ENCODE measurements at regions not wholly inside any gene's neighbourhood (a gene's known extent, or its start where the extent isn't known, plus 50 kb on each side); places are given as distances from the start of the nearest gene placed in this dataset.

GRCh38 chr5:68420476-68421344, 205.2 kb downstream of the PIK3R1 start:
- peaks cover 11% of the 10 kb centered on the region for H3K27me3 Mint-ChIP-seq
- no peaks in the 10 kb centered on the region for H3K9me3 Mint-ChIP-seq
- peaks cover 39% of the 10 kb centered on the region for H3K4me1 Mint-ChIP-seq
- H3K27ac Mint-ChIP-seq = no peak overlapping the region
- intact Hi-C loops (cut with micrococcal nuclease) = loop anchor here (10.0 kb wide), 1 partner anchor 1216 kb away; no protein-coding TSS in a partner anchor
- H3K4me3 Mint-ChIP-seq = no peak overlapping the region
- H3K36me3 Mint-ChIP-seq (ENCODE audit: low read depth) = no peaks in the 10 kb centered on the region
- no peak for DNase-seq

GRCh38 chr5:68421485-68422220, 206.1 kb downstream of the PIK3R1 start:
- intact Hi-C loops (cut with micrococcal nuclease) = loop anchor here (2.0 to 10.0 kb wide), 2 partner anchors 77 to 1217 kb away; no protein-coding TSS in a partner anchor
- Mint-ChIP-seq H3K27me3 (peaks cover 12% of the 10 kb centered on the region), H3K36me3 (ENCODE audit: low read depth) (no peaks in the 10 kb centered on the region), H3K27ac (no peak overlapping the region), H3K4me3 (no peak overlapping the region), H3K9me3 (no peaks in the 10 kb centered on the region), H3K4me1 (peaks cover 42% of the 10 kb centered on the region)
- no peak for DNase-seq

DNA sequence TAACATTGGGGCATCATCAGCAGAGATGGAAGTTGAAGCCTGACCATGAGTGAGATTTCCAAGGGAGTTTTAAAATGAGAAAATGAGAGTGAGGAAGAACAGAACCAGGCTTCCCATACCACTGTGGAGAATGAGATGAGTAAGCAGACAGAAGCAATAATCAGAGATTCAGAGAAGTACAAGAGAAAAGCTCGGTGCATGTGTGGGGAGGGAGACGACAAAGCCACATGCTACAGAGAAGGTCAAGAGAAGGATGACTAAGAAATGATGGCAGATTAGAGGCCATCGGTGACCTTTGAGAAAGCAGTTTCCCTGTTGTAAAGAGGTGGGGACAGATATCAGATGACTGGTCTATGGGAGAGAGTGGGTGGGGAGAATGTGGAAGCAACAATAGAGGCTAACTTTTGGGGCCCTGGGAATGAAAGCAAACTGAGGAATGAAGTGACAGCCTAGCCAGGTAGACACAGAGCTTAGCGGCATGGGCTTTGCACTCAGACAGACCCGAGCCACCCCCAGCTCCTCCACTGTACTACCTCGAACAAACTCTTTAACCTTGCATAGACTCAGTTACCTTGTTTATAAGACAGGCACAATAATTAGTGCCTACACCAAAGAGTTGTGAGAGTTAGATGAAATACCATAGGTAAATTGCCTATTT, 207.7 kb downstream of the PIK3R1 start:
- Mint-ChIP-seq H3K4me1 (peaks cover 44% of the 10 kb centered on the region), H3K27me3 (peaks cover 9% of the 10 kb centered on the region), H3K4me3 (peak overlapping the region; percentile 9), H3K36me3 (ENCODE audit: low read depth) (no peaks in the 10 kb centered on the region), H3K27ac (peak overlapping the region; percentile 72), H3K9me3 (no peaks in the 10 kb centered on the region)
- intact Hi-C loops (cut with micrococcal nuclease) = loop anchor here (1.0 to 10.0 kb wide), 5 partner anchors 41 to 1218 kb away; no protein-coding TSS in a partner anchor
- no peak for DNase-seq

DNA sequence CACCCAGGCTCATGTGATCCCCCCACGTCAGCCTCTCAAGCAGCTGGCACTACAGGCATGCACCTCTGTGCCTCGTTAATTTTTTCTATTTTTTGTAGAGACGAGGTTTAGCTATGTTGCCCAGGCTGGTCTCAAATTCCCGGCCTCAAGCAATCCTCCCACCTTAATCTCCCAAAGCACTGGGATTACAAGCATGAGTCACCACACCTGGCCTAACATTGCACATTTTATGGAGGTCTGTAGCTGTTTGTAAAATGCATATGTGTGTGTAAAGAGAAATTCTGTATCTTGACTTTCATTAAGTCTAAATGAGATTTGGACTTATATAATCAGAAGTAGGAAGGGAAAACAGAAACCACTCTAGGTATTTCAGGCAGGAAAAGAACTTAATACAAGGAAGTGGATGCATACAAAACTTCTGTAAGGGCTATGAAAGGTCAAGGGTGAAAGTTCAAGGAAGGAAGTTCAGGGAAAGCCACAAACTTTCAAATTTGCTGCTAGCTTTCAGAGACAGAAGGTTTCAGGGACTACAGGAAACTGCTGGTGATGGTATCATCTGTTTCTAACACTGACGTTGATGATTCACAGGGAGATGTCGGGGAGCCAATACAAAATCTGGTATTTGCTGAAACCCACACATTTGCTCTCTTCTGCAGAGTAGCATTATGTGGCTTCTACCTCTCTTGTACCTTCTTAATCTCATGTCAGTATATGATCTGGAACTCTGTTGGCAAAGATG, 209.4 kb downstream of the PIK3R1 start:
- Mint-ChIP-seq H3K4me3 (peak overlapping the region; percentile 27), H3K9me3 (no peaks in the 10 kb centered on the region), H3K27me3 (peaks cover 15% of the 10 kb centered on the region), H3K27ac (peak overlapping the region; percentile 73), H3K36me3 (ENCODE audit: low read depth) (no peaks in the 10 kb centered on the region), H3K4me1 (peaks cover 46% of the 10 kb centered on the region)
- peak; percentile 82 for DNase-seq
- intact Hi-C loops (cut with micrococcal nuclease) = loop anchor here (1.0 to 10.0 kb wide), 5 partner anchors 9 to 1220 kb away; no protein-coding TSS in a partner anchor

GRCh38 chr5:68426586-68426985, 211.0 kb downstream of the PIK3R1 start:
- H3K4me1 Mint-ChIP-seq = peaks cover 53% of the 10 kb centered on the region
- H3K9me3 Mint-ChIP-seq = no peaks in the 10 kb centered on the region
- no peak for DNase-seq
- peaks cover 17% of the 10 kb centered on the region for H3K27me3 Mint-ChIP-seq
- H3K36me3 Mint-ChIP-seq (ENCODE audit: low read depth) = no peaks in the 10 kb centered on the region
- intact Hi-C loops (cut with micrococcal nuclease) = loop anchor here (10.0 kb wide), 1 partner anchor 1222 kb away; no protein-coding TSS in a partner anchor
- no peak overlapping the region for H3K27ac Mint-ChIP-seq
- H3K4me3 Mint-ChIP-seq = no peak overlapping the region

DNA sequence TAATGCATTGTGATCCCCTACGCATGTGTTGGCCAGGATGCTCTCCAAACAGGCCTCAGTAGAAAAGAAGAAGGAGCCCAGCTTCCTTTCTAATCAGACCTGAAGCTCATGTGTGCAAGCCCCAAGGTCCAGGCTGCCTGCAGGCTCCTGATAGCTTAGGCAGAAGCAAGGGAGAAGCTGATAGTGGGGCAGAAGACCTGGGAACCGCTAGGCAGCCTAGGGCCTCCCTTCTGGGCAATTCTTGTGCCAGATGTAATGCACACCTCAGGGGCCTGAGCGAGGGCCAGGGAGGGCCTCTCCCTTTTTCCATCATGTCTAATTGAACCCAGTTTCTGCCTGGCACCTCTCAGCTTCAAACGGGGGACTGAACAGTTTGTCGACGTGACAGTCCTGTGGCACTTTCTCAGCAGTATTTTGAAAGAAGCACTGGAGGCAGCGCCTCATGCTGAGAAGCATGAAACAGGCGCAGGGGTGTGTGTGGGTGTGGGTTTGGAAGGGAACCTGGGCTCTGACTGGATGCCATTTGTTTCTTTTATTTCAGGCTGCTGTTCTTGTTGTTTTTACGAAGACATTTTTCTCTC, 212.8 kb downstream of the PIK3R1 start:
- no peak overlapping the region for H3K27ac Mint-ChIP-seq
- no peaks in the 10 kb centered on the region for H3K36me3 Mint-ChIP-seq (ENCODE audit: low read depth)
- intact Hi-C loops (cut with micrococcal nuclease) = loop anchor here (10.0 kb wide), 1 partner anchor 1224 kb away; no protein-coding TSS in a partner anchor
- H3K4me3 Mint-ChIP-seq = no peak overlapping the region
- peaks cover 27% of the 10 kb centered on the region for H3K27me3 Mint-ChIP-seq
- no peaks in the 10 kb centered on the region for H3K9me3 Mint-ChIP-seq
- DNase-seq = no peak
- H3K4me1 Mint-ChIP-seq = peaks cover 57% of the 10 kb centered on the region

GRCh38 chr5:68429510-68429909, 214.0 kb downstream of the PIK3R1 start:
- H3K36me3 Mint-ChIP-seq (ENCODE audit: low read depth) = peaks cover 3% of the 10 kb centered on the region
- intact Hi-C loops (cut with micrococcal nuclease) = loop anchor here (10.0 kb wide), 1 partner anchor 1225 kb away; no protein-coding TSS in a partner anchor
- H3K4me3 Mint-ChIP-seq = no peak overlapping the region
- H3K4me1 Mint-ChIP-seq = peaks cover 60% of the 10 kb centered on the region
- DNase-seq = no peak
- no peaks in the 10 kb centered on the region for H3K9me3 Mint-ChIP-seq
- H3K27ac Mint-ChIP-seq = peak overlapping the region; percentile 29
- H3K27me3 Mint-ChIP-seq = peaks cover 29% of the 10 kb centered on the region

DNA sequence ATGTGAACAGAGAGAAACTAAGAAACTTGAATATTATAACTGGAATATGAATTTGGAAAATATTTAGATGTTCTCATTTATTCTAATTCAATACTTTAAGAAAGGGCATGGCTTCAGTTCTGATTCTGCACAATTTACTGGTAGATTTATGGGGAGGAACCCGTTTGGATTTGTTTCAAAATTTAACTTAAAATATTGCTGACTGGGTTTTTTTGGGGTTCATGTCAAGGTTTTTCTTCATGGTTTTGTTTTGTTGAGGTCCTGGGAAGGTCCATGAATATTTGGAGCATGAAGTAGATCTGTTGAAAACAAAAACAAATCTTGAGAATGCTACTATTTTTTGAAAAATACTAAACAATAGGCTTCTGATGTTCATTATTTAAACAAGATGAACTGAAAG, 214.7 kb downstream of the PIK3R1 start:
- peaks cover 61% of the 10 kb centered on the region for H3K4me1 Mint-ChIP-seq
- no peak overlapping the region for H3K27ac Mint-ChIP-seq
- no peak overlapping the region for H3K4me3 Mint-ChIP-seq
- DNase-seq = no peak
- H3K36me3 Mint-ChIP-seq (ENCODE audit: low read depth) = peaks cover 3% of the 10 kb centered on the region
- H3K27me3 Mint-ChIP-seq = peaks cover 29% of the 10 kb centered on the region
- intact Hi-C loops (cut with micrococcal nuclease) = loop anchor here (5.0 kb wide), 1 partner anchor 462 kb away; no protein-coding TSS in a partner anchor
- H3K9me3 Mint-ChIP-seq = no peaks in the 10 kb centered on the region

DNA sequence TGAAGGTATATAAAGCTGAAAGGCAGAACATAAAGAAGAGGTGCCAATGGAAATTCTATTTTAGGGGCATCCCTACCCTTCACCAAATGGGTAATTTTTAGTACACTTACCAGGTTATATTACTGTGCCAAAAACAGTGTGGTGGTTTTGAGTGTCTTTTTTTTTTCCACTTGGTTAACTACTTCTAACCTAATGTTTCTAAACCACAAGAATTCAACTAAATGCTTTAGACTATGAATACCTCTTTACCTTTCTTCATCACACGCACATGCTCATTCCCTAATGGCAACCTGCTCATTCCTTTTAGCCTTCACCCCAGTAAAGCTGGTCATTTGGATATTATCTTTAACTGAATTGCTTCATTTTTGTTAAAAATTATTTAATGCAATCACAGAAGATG, 215.6 kb downstream of the PIK3R1 start:
- no peak overlapping the region for H3K4me3 Mint-ChIP-seq
- intact Hi-C loops (cut with micrococcal nuclease) = loop anchor here (5.0 kb wide), 1 partner anchor 461 kb away; no protein-coding TSS in a partner anchor
- H3K36me3 Mint-ChIP-seq (ENCODE audit: low read depth) = peaks cover 3% of the 10 kb centered on the region
- H3K27me3 Mint-ChIP-seq = peaks cover 29% of the 10 kb centered on the region
- no peak for DNase-seq
- no peak overlapping the region for H3K27ac Mint-ChIP-seq
- H3K4me1 Mint-ChIP-seq = peaks cover 59% of the 10 kb centered on the region
- H3K9me3 Mint-ChIP-seq = no peaks in the 10 kb centered on the region

DNA sequence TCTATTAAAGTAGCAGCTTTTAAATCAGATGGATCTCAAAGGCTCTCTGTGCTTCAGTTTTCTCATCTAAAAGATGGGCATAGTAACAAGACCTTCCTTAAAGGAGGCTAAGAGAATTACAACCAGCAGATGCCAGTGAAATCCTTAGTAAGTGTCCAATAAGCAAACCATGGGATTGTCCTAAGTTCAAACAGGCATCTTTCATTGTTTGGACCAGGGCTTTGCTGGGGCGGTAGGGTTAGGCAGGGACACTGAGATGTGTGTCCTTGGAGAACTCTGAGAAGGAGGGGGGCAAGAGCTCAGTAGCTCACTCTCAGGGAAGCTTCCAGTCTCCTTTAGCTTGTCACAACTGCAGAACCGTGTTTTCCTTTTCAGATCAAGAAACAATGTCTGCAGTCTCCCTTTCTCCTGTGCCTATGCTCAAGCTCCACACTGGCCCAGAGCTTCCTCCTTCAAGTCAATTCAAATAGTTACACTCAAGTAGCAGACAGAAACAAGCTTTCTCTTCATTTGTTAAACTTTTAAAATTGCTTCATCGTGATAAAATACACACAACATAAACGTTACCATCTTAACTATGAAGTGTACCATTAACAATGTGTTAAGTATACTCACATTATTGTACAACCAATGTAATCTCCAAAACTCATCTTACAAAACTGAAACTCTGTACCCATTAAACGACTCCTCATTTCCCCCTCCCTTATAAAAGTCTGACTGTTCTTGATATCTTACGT, 216.2 kb downstream of the PIK3R1 start:
- Mint-ChIP-seq H3K9me3 (no peaks in the 10 kb centered on the region), H3K4me3 (no peak overlapping the region), H3K27me3 (peaks cover 27% of the 10 kb centered on the region), H3K4me1 (peaks cover 54% of the 10 kb centered on the region), H3K36me3 (ENCODE audit: low read depth) (peaks cover 3% of the 10 kb centered on the region), H3K27ac (no peak overlapping the region)
- no peak for DNase-seq
- intact Hi-C loops (cut with micrococcal nuclease) = loop anchor here (5.0 kb wide), 1 partner anchor 461 kb away; no protein-coding TSS in a partner anchor

GRCh38 chr5:68432682-68433081, 217.1 kb downstream of the PIK3R1 start:
- intact Hi-C loops (cut with micrococcal nuclease) = loop anchor here (5.0 kb wide), 1 partner anchor 460 kb away; no protein-coding TSS in a partner anchor
- Mint-ChIP-seq H3K27me3 (peaks cover 26% of the 10 kb centered on the region), H3K4me1 (peaks cover 53% of the 10 kb centered on the region), H3K4me3 (no peak overlapping the region), H3K27ac (no peak overlapping the region), H3K9me3 (no peaks in the 10 kb centered on the region), H3K36me3 (ENCODE audit: low read depth) (peaks cover 3% of the 10 kb centered on the region)
- peak; percentile 71 for DNase-seq

GRCh38 chr5:68433526-68433922, 218.0 kb downstream of the PIK3R1 start:
- Mint-ChIP-seq H3K36me3 (ENCODE audit: low read depth) (peaks cover 3% of the 10 kb centered on the region), H3K27ac (peak overlapping the region; percentile 84), H3K9me3 (no peaks in the 10 kb centered on the region), H3K4me3 (peak overlapping the region; percentile 66), H3K27me3 (peaks cover 31% of the 10 kb centered on the region), H3K4me1 (peaks cover 53% of the 10 kb centered on the region)
- intact Hi-C loops (cut with micrococcal nuclease) = loop anchor here (5.0 kb wide), 1 partner anchor 459 kb away; no protein-coding TSS in a partner anchor
- no peak for DNase-seq
